ENCODE measurements at regions not wholly inside any gene's neighbourhood (a gene's known extent, or its start where the extent isn't known, plus 50 kb on each side); places are given as distances from the start of the nearest gene placed in this dataset.

GRCh38 chr13:68410007-68410406, 1179.9 kb upstream of the PCDH9 start:
- no peak overlapping the region for H3K4me2 ChIP-seq (ENCODE audit: extremely low read depth, insufficient read depth, low read length)
- H3K27ac ChIP-seq (ENCODE audit: insufficient read depth, low read length), result no peak overlapping the region
- H3K9ac ChIP-seq (ENCODE audit: insufficient read depth, low read length), result no peak overlapping the region
- DNase-seq (ENCODE audit: low read depth in 2 of 2), result no peak
- H3K4me1 ChIP-seq (ENCODE audit: control insufficient read depth, extremely low read depth, insufficient read depth, low read length), result no peaks in the 10 kb centered on the region
- no peak for TF ChIP-seq EZH2 (IDR thresholded peaks at IDR 0.05; ENCODE audit: low read length, missing control alignments)
- no peak for TF ChIP-seq CTCF (conservative IDR thresholded peaks at IDR 0.05 in 1 of 2, IDR thresholded peaks at IDR 0.05 in 1 of 2; ENCODE audit: low read depth in 1 of 2, low read length in 2 of 2)
- no peaks in the 10 kb centered on the region for H4K20me1 ChIP-seq (ENCODE audit: control insufficient read depth, extremely low read depth, insufficient read depth, low read length)
- no peak overlapping the region for H3K4me3 ChIP-seq (replicated peaks in 1 of 4; ENCODE audit: control extremely low read depth in 1 of 4, insufficient read depth in 1 of 4, low read depth in 3 of 4, low read length in 4 of 4)
- H3K79me2 ChIP-seq (ENCODE audit: control insufficient read depth, insufficient read depth, low read length), result no peaks in the 10 kb centered on the region
- H3K9me3 ChIP-seq (ENCODE audit: control insufficient read depth, insufficient read depth, low read depth, low read length), result no peaks in the 10 kb centered on the region
- no peak overlapping the region for H2AFZ ChIP-seq (ENCODE audit: low read length)
- no peaks in the 10 kb centered on the region for H3K27me3 ChIP-seq (ENCODE audit: control insufficient read depth, insufficient read depth, low read length)
- no peaks in the 10 kb centered on the region for H3K36me3 ChIP-seq (ENCODE audit: control insufficient read depth, insufficient read depth, low read length)

- no peak overlapping the region for H3K27ac ChIP-seq (ENCODE audit: insufficient read depth, low read length)
Measured at GRCh38 chr13:68390987-68391386, 1160.9 kb upstream of the PCDH9 start.

GRCh38 chr13:68386808-68387207, 1156.7 kb upstream of the PCDH9 start:
- Histone ChIP-seq H3K4me2 (ENCODE audit: extremely low read depth, insufficient read depth, low read length) (no peak overlapping the region), H3K36me3 (ENCODE audit: control insufficient read depth, insufficient read depth, low read length) (no peaks in the 10 kb centered on the region), H3K27me3 (ENCODE audit: control insufficient read depth, insufficient read depth, low read length) (no peaks in the 10 kb centered on the region), H3K27ac (ENCODE audit: insufficient read depth, low read length) (no peak overlapping the region), H3K9ac (ENCODE audit: insufficient read depth, low read length) (no peak overlapping the region), H3K9me3 (ENCODE audit: control insufficient read depth, insufficient read depth, low read depth, low read length) (no peaks in the 10 kb centered on the region), H3K79me2 (ENCODE audit: control insufficient read depth, insufficient read depth, low read length) (no peaks in the 10 kb centered on the region), H4K20me1 (ENCODE audit: control insufficient read depth, extremely low read depth, insufficient read depth, low read length) (no peaks in the 10 kb centered on the region), H3K4me1 (ENCODE audit: control insufficient read depth, extremely low read depth, insufficient read depth, low read length) (no peaks in the 10 kb centered on the region), H2AFZ (ENCODE audit: low read length) (no peak overlapping the region), H3K4me3 (replicated peaks in 1 of 4; ENCODE audit: control extremely low read depth in 1 of 4, insufficient read depth in 1 of 4, low read depth in 3 of 4, low read length in 4 of 4) (no peak overlapping the region)
- no peak for DNase-seq (ENCODE audit: low read depth in 2 of 2)
- TF ChIP-seq EZH2 (IDR thresholded peaks at IDR 0.05; ENCODE audit: low read length, missing control alignments), result no peak
- no peak for TF ChIP-seq CTCF (conservative IDR thresholded peaks at IDR 0.05 in 1 of 2, IDR thresholded peaks at IDR 0.05 in 1 of 2; ENCODE audit: low read depth in 1 of 2, low read length in 2 of 2)

More at GRCh38 chr13:68390987-68391386, 1160.9 kb upstream of the PCDH9 start:
- Histone ChIP-seq H3K9ac (ENCODE audit: insufficient read depth, low read length) (no peak overlapping the region), H3K4me1 (ENCODE audit: control insufficient read depth, extremely low read depth, insufficient read depth, low read length) (no peaks in the 10 kb centered on the region), H2AFZ (ENCODE audit: low read length) (no peak overlapping the region), H3K4me2 (ENCODE audit: extremely low read depth, insufficient read depth, low read length) (no peak overlapping the region), H3K9me3 (ENCODE audit: control insufficient read depth, insufficient read depth, low read depth, low read length) (no peaks in the 10 kb centered on the region), H4K20me1 (ENCODE audit: control insufficient read depth, extremely low read depth, insufficient read depth, low read length) (no peaks in the 10 kb centered on the region), H3K4me3 (replicated peaks in 1 of 4; ENCODE audit: control extremely low read depth in 1 of 4, insufficient read depth in 1 of 4, low read depth in 3 of 4, low read length in 4 of 4) (no peak overlapping the region), H3K27me3 (ENCODE audit: control insufficient read depth, insufficient read depth, low read length) (no peaks in the 10 kb centered on the region), H3K79me2 (ENCODE audit: control insufficient read depth, insufficient read depth, low read length) (no peaks in the 10 kb centered on the region), H3K36me3 (ENCODE audit: control insufficient read depth, insufficient read depth, low read length) (no peaks in the 10 kb centered on the region)
- TF ChIP-seq EZH2 (IDR thresholded peaks at IDR 0.05; ENCODE audit: low read length, missing control alignments) (no peak), CTCF (conservative IDR thresholded peaks at IDR 0.05 in 1 of 2, IDR thresholded peaks at IDR 0.05 in 1 of 2; ENCODE audit: low read depth in 1 of 2, low read length in 2 of 2) (no peak)
- no peak for DNase-seq (ENCODE audit: low read depth in 2 of 2)

Measured in fibroblast of lung (primary cell).